ENCODE measurements at regions not wholly inside any gene's neighbourhood (a gene's known extent, or its start where the extent isn't known, plus 50 kb on each side); places are given as distances from the start of the nearest gene placed in this dataset.

DNA sequence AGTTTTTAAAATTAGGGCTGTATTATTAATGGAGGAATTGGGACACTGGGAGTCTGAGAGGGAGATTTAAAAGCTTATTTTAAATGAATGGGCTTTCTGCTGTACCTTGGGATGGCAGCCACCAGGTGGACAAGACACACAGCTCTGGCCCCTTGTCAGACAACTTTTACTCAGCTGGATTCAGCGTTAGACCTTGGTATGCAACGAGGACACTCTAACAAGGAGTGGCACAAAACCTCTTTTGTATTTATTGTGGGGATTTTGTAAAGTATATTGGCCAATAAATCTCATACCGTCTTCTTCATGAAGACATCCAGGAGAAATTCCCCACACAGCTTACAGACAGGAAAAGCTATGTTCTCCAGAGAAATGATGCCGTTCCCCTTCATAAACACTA is 105.7 kb downstream of the LCA5 start:
- ATAC-seq (no peak), DNase-seq (no peak)
- intact Hi-C loops (cut with DNase I) = no loop called here

DNA sequence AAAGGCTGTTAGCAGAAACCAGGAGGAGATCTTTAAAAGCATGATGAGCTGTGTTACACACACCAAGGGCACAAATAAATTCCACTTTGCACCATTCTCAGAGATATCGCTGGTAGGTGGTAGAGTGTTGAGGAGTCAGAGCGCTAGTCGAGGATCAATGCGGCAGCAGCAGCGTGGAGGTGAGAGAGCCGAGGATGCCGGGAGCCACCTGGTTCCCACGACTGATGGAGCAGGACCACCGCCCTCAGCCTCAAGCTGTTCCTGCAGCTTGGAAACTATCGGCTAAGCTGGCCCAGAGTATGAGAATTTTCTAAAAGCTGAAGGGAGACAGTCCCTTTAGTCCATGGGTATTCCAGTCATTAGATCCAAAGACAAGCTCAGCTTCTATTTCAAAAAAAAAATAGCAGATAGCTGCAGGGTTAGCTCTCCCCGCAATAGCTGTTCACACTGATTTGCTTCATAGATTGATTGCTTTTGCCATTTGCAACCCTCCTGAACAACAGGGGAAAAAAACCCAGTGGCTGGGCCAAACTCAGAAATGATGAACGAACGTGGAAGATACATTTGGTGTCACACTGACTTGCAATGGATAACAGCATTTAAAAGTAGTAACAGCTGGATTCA is 106.2 kb downstream of the LCA5 start:
- intact Hi-C loops (cut with DNase I) = no loop called here
- ATAC-seq (no peak), DNase-seq (no peak)

DNA sequence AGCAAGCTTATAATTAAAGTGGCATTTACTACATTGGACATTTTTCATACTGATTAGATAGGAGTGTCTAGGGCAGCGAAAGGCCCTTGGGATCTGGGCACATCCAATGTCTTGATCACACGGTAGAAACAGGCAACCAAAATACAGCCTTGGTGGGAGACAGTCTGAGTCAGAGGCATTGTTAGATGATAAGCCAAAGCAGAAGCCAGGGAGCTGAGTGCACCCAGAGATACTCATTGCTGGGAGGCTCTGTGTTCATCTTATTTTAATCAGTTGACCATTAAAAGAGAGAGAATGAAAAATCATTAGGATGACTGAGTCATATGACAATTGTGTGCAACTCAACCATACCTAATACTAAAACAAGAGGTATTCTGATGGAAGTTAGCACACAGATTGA is 109.5 kb downstream of the LCA5 start:
- ATAC-seq (no peak), DNase-seq (no peak)
- intact Hi-C loops (cut with DNase I) = no loop called here

DNA sequence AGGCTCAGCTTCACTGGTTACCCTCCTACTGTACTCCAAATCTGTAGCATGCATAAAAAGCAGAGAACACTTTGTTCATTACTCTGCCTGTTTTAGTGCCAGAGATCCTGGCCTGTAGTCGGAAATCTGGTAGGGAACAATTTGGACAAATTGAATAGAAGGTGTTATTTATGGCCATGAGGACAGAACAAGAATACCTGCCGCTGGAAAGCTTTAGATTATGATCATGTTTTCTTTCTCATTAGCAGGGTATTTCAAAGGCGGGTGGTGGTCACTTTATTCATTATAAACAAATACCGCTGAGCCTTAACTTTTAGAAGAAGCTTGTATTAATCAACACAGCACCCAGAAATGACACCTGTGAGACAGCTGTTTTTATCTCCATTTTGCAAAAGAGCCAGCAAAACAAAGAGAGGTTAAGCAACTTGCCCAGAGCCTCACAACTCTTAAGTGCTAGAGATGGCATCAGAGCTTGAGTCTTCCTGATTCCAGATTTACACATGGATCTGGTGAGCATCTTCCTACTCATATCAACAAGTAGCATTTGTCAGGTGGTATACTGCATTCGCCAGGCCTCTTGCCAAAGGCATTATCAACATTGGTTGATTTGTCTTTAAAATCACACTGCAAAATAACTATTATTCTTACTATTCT is 110.5 kb downstream of the LCA5 start:
- intact Hi-C loops (cut with DNase I) = no loop called here
- ATAC-seq (no peak), DNase-seq (no peak)

DNA sequence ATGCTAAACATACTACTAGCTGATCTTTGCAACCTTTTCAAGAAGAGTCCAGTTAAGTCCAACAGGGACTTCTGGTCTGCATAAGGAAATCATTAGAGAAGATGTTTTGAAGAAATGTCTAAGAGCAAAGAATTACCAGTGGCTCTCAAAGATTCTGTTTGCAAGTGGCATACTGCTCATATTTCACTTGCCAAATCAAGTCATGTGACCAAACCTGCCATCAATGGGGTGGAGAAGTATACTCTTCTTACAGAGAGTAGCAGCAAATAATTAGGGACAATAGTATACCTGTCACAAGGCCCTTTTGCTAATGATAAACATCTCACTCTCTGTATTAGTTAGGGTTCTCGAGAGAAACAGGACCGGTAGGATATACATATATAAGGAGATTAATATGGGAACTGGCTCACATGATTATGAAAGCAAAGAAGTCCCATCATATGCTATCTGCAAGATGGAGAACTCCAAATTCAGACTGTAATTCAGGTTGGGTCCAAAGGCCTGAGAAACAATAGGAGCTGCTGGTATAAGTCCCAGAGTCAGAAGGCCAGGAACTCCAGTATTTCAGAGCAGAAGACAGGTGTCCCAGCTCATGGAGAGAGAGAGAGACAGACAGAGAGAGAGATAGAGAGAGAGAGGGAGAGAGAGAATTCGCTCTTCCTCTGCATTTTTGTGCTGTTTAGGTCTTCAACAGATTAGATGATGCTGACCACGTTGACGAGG is 111.5 kb downstream of the LCA5 start:
- DNase-seq (no peak), ATAC-seq (no peak)
- intact Hi-C loops (cut with DNase I) = no loop called here

DNA sequence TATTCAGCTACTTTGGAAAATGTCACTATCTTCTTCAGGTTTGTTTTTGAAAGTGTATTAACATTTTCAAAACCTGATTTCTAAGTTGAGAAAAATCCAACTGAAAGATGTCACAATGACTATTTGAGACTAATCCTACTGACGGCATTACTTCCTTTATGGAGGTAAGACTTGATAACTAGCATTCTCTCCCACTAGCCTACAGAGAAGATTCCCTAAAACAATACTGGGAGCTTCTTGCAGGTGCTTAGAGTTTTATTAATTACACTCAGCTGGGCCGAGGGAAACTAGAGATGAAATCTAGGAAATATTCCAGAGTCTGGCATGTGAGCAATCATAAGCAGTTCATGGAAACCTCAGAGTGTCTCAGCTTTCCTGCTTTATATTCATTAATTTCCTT is 114.0 kb downstream of the LCA5 start:
- ATAC-seq = no peak

DNA sequence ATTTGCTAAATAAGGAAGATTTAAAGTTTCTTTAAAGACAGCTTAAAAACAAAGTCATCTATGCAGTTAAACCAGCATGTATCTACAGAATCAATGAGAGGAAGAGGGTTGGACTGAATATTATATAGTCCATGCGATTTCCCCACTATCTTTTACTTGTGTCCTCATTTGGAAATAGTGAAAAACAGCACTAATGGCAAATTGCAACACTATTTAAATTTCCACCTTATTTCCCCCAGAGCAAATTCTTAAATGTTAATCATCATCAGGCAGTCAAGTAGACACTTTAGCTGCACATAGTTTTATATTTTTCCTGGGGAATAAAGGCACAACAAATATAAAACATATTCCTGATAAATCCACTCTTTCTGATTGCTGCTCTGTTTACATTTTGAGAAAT is 114.6 kb downstream of the LCA5 start:
- no peak for DNase-seq
- intact Hi-C loops (cut with DNase I) = no loop called here
- no peak for ATAC-seq

More for the DNA sequence above, 114.0 kb downstream of the LCA5 start:
- intact Hi-C loops (cut with DNase I) = no loop called here
- DNase-seq = no peak

DNA sequence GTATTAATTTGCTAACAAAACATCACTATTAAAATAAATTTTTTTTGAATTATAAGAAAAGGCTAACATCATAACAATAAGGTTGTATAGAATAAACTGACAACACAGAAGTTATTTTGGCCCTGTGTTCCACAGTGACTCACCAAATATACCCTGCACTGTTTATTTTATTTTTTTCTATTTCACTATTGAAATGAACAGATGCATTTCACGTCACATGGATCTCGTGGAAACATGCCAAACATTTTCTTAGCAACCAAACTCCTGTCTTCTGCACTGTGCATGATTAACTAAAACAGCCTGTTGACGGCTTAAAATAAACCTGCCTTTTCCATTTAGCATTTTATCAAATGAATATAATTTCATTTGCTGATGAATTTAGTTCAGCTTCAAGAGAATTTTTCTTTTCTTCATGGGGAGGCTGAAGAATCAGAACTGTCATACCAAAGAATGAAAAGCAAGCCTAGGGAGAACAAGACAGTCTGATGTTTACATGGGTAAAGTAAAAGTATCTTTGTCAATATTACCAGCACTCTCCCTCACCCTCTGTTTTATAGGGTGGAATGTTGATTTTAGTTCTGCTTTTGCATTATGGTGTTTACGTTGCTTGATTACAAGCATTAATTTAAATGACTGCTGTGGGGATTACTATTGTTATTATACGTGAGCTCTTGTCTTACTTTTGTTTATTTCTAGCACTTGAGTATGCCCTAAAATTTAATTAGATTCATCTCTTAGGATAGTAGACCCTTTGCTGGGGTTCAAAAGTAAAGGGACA is 115.3 kb downstream of the LCA5 start:
- ATAC-seq (peak in 1 of 2 donors; percentile 91), DNase-seq (no peak)
- intact Hi-C loops (cut with DNase I) = no loop called here

DNA sequence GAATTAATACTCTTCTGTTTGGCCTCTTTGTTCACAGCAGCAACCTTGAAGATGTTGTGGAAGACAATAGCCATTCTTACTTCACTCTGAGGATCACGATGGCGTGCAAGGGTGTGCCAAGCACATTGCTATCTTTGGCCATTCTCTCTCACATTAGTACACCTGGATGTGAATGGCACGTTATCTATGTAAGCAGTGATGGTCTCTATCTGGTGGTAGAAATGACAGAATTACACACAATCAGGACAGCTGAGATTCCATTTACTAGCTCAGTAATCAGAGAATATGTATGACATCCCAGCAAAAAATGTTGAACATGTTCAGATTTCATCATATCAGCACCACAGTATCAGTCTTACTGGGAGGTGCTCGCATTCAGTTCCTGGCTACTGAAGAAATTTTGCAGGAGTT is 116.2 kb downstream of the LCA5 start:
- DNase-seq = no peak
- intact Hi-C loops (cut with DNase I) = no loop called here
- ATAC-seq = peak in 1 of 2 donors; percentile 87

DNA sequence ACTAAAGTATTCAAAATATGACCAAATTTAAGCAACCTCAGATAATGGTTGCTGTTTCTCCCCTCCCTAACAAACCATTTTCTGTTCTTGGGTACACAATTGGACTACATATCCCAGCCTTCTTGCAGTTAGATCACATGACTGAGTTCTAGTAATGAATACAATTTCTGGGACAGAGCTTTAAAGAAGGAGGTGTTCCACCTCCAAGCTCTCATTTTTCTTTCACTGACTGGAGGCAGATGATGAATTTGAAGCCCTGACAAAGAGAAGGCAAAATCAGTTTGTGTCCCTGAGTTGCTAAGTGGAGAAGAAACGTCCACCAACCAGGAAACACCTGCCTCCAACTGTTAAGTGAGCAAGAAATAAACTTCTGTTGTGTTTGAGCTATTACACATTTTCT is 117.2 kb downstream of the LCA5 start:
- intact Hi-C loops (cut with DNase I) = no loop called here
- no peak for DNase-seq
- no peak for ATAC-seq

DNA sequence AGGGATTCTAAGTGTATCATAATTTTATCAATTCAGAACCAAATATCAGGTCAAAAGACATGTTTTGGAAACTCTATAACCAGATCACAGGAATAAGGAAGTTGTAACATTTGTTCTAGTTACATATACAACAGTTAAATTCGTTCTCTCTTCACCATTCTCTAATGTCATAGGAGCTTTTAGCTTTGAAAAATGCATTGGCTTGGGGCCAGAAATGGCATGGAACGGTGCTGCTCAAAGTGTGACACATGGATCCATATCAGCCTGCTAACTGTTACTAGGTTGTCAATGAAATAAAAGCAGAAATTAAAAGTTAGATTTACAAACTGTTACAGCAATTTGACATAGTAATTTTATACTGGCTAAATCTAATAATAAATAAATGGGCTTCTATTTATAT is 120.3 kb downstream of the LCA5 start:
- ATAC-seq (no peak), DNase-seq (no peak)
- intact Hi-C loops (cut with DNase I) = no loop called here

DNA sequence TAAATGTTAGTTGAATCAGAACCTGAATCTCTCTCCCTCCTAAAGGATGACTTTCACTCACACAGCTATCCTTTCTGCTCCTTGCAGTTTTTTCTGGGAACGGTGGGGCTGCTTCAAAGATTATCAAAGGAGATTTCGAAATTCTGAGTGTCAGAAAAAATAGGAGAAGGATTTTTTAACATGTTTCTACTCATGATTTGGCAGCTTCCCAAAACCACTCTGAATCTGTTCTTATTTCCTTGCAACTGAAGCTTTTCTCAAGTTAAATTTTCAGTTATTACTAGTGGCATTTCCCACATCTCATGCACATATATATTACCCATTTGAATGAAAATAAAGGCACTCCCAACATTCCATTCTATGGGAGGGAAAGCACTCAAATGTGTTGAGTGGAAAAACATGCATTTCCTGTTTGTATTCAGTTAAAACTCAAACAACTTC is 123.6 kb downstream of the LCA5 start:
- ATAC-seq (peak in 1 of 2 donors; percentile 51), DNase-seq (no peak)
- intact Hi-C loops (cut with DNase I) = no loop called here

DNA sequence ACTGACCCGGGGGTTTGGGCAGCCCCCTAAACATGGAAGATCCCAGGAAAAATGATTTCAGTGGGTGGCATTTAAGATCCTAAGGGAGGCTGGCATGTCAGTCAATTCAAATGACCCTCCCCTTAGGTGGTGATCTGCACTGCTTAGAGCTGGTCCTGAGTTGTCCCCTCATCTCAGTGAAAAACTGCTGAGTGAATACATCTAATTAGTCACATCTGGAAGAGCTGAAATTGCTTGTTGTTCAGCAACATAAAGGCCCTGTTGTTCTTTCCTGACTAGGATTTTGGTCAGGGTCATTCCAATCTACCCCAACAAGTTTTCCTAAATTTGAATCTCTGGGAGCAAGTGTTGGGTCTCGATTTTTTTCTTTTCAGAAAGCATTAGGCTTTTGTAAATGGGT is 126.4 kb downstream of the LCA5 start:
- intact Hi-C loops (cut with DNase I) = no loop called here
- DNase-seq = no peak
- ATAC-seq = no peak

DNA sequence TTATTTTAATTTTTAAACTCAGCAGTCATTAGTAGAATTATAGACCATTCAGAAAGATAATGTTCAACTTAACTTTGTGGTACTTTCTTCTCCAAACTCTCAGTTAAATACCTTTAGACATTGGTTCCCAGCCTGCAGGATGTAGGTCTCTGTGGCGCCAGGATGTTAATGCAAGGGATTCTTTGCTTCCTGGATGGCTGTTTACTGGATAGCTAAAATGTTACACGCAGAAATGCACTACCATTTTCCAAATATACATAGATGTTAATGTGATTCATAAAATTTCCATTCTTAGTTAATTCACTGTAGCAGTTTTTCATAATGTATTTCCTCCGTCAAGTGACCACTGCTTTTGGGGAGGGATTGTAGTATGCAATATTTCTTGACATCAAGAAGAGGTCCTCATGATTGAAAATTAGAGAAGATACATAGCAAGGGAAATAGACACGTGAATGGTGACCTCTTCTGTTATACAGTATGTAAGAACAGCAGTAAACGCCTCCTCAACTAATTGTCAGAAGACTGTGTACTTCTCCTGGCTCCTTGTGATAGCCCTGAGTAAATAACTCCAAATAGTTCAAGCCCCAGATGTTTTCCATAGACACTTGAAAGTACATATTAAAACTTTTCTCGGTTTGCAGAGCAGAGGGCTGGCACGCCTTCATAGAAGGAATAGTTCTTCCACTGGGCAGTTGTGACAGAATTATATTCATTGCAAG is 128.8 kb downstream of the LCA5 start:
- intact Hi-C loops (cut with DNase I) = no loop called here
- DNase-seq (no peak), ATAC-seq (no peak)

DNA sequence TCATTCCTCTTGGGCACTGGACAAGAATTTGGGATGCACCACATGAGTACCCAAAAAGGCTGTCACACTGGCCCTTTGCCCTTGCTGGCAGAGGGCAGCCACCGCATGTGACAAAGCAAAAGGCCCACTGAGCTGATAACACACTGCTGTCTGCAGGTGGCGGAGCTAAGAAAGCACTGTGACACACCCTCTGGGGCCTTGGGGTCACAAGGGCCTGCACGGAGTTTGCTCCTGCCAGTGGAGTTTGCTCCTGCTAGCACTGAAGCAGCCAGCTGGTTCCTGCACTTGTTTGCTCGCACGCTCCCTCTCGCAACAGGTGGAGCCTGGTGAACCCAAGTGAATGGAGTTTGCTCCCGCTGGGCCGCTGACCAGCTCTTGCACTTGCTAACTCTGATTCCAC is 132.6 kb downstream of the LCA5 start:
- intact Hi-C loops (cut with DNase I) = no loop called here
- no peak for ATAC-seq
- DNase-seq = no peak

DNA sequence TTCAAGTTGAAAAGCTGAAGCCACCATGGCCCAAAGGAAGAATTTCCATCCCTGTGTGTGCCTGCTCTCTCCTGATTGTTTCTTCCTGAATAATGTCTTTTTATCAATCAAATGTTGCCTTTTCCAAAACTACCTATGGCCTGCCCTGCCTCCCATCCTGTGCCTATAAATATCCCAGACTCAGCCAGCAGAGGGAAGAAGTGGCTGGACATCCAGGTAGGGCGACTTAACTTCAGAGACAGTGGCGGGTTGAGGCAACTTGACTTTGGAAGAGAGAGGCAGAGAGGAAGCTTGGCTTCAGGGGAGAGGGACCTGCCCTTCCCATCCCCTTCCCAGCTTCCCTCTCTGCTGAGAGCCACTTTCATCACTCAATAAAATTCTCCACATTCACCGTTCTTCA is 133.0 kb downstream of the LCA5 start:
- DNase-seq (no peak), ATAC-seq (no peak)
- intact Hi-C loops (cut with DNase I) = no loop called here

DNA sequence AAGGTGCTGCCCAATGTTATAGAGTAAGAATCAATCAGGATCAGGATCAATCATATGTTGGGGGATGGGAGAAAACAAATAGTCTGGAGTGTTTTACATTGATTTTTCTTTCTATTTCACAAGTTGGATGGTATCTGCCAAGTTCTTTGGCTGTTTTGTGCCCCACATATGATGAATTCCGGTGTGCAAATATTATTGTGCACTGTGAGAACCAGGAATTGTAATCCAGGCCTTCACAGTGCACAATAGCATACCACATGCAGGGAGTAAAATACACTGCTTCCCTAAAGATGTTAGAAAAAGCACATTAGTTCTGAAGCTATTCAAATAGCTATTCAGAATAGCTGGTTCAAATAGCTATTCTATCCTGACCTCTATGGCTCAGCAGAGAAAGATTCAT is 133.7 kb downstream of the LCA5 start:
- DNase-seq (no peak), ATAC-seq (no peak)
- intact Hi-C loops (cut with DNase I) = no loop called here

DNA sequence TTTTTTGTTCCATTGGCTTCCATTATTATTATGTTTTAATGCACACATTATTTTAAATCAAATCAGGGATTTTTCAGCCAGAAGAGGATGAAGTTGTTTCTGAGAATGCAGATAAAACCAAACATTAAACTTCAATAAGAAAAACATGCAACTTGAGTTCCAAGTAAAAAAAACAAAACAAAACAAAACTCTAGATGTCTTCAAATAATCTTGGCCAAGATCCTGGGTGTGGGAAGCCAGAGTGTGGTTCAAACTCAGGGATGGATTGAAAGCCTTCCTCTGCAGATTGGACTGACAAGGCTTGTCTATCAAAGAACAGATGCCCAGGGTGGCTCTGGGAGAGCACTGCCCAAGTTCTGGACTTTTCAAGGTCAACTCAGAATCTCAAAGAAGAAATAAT is 134.1 kb downstream of the LCA5 start:
- intact Hi-C loops (cut with DNase I) = no loop called here
- ATAC-seq (no peak), DNase-seq (no peak)

DNA sequence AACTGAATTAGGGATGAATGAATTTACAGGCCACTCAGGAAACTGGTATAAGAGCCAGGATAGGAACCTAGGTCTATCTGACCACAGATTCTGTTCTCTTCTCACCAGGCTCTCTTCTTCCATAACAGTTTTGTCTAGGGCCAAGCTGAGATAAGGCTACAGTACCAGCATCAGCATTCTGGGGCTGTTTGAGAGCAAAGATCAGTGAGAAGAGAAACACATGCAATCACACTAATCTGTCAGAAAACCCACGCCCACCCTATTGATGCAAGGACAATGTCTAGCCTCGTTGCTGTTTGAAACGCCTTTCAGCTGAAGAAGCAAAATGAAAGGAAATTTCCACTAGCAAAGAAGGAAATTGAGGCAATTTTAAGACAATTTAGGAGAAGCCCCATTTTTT is 137.7 kb downstream of the LCA5 start:
- intact Hi-C loops (cut with DNase I) = no loop called here
- ATAC-seq (no peak), DNase-seq (no peak)
